IMR-90 (cell line): ENCODE measurements at regions not wholly inside any gene's neighbourhood (a gene's known extent, or its start where the extent isn't known, plus 50 kb on each side); places are given as distances from the start of the nearest gene placed in this dataset.

Source experiments
- ATAC-seq: fragments of 200-7000 bp; cut with Tn5 transposase; 2 replicates; pipeline ENCODE4 v1.9.1; 2020; ENCODE audit warnings: low read depth, mild to moderate bottlenecking, moderate library complexity
- BruUV-seq: library from RNA; stranded (reverse); fragments of 400-500 nt; replicated peaks from 2 replicates; lab custom pipeline; 2021; lab: Mats Ljungman, UMichigan
- CTCF ChIA-PET: fragments of 300-600 bp; formaldehyde crosslinking; extraction: SDS; loops from one replicate; lab custom pipeline; 2021; ENCODE audit warnings: antibody characterized with exemption; lab: Yijun Ruan, JAX
- POLR2A ChIA-PET: fragments of 300-600 bp; sonication (Branson Sonifier 250); formaldehyde crosslinking; loops from one replicate; lab custom pipeline; 2022; ENCODE audit warnings: antibody characterized with exemption; ENCODE audit not compliant: unreplicated experiment; lab: Charles Lee
- DNase-seq: peaks from one replicate; pipeline ENCODE4 v3.0.0; 2013
- H2AFZ ChIP-seq: replicated peaks from 2 replicates; pipeline ENCODE3; 2013; ENCODE audit warnings: low read length, mild to moderate bottlenecking; ENCODE audit not compliant: poor library complexity
- H2AK5ac ChIP-seq: 2 replicates; pipeline ENCODE4 v1.6.1; 2013; ENCODE audit warnings: low read depth, low read length, inconsistent platforms
- H2AK9ac ChIP-seq: replicated peaks from 2 replicates; pipeline ENCODE3; 2013; ENCODE audit warnings: mild to moderate bottlenecking, low read depth, low read length, moderate library complexity; ENCODE audit not compliant: poor library complexity
- H2BK120ac ChIP-seq: 2 replicates; pipeline ENCODE4 v1.6.1; 2013; ENCODE audit warnings: low read depth, low read length, inconsistent platforms
- H2BK15ac ChIP-seq: 3 replicates; pipeline ENCODE4 v1.6.1; 2013; ENCODE audit warnings: low read depth, low read length, inconsistent platforms
- H2BK20ac ChIP-seq: 2 replicates; pipeline ENCODE4 v1.6.1; 2013; ENCODE audit warnings: low read depth, mild to moderate bottlenecking, inconsistent platforms, low read length, moderate library complexity
- H2BK5ac ChIP-seq: 2 replicates; pipeline ENCODE4 v1.6.1; 2013; ENCODE audit warnings: mild to moderate bottlenecking, low read depth, low read length, inconsistent platforms; ENCODE audit not compliant: poor library complexity, severe bottlenecking
- H3K14ac ChIP-seq: replicated peaks from 2 replicates; pipeline ENCODE4 v1.6.1; 2013; ENCODE audit warnings: low read depth, low read length, inconsistent platforms
- H3K18ac ChIP-seq: 2 replicates; pipeline ENCODE4 v1.6.1; 2013; ENCODE audit warnings: low read depth, low read length, control low read depth
- H3K23ac ChIP-seq: 2 replicates; pipeline ENCODE4 v1.6.1; 2013; ENCODE audit warnings: low read depth, low read length, inconsistent platforms
- H3K27ac ChIP-seq: 2 replicates; pipeline ENCODE4 v1.5.1; 2013; ENCODE audit warnings: mild to moderate bottlenecking, control low read depth, low read length; ENCODE audit not compliant: insufficient read depth
- H3K27me3 ChIP-seq: 2 replicates; pipeline ENCODE4 v1.6.1; 2013; ENCODE audit warnings: low read length; ENCODE audit not compliant: control insufficient read depth, insufficient read depth
- H3K36me3 ChIP-seq: 2 replicates; pipeline ENCODE4 v1.6.1; 2013; ENCODE audit warnings: low read length, mixed read lengths; ENCODE audit not compliant: control insufficient read depth, insufficient read depth
- H3K4ac ChIP-seq: 2 replicates; pipeline ENCODE4 v1.6.1; 2013; ENCODE audit warnings: low read depth, low read length, inconsistent platforms
- H3K4me1 ChIP-seq: 2 replicates; pipeline ENCODE4 v1.6.1; 2013; ENCODE audit warnings: low read length, mixed read lengths; ENCODE audit not compliant: control insufficient read depth, insufficient read depth
- H3K4me2 ChIP-seq: 2 replicates; pipeline ENCODE4 v1.6.1; 2013; ENCODE audit warnings: low read depth, mild to moderate bottlenecking, control low read depth, low read length, moderate library complexity
- H3K4me3 ChIP-seq: 2 replicates; pipeline ENCODE4 v1.5.1; 2013; ENCODE audit warnings: low read depth, mild to moderate bottlenecking, control low read depth, low read length, moderate library complexity; ENCODE audit not compliant: insufficient read depth
- H3K56ac ChIP-seq: 2 replicates; pipeline ENCODE4 v1.6.1; 2013; ENCODE audit warnings: low read length, inconsistent platforms; ENCODE audit not compliant: insufficient read depth; ENCODE audit errors: extremely low read depth
- H3K79me1 ChIP-seq, 2 experiments: 2 replicates each; pipeline ENCODE4 v1.6.1; 2013; ENCODE audit warnings: low read length in 2 of 2, inconsistent platforms in 1 of 2, low read depth in 1 of 2
- H3K9ac ChIP-seq: 2 replicates; pipeline ENCODE4 v1.6.1; 2013; ENCODE audit warnings: low read depth, low read length, control low read depth
- H3K9me1 ChIP-seq: 2 replicates; pipeline ENCODE4 v1.6.1; 2013; ENCODE audit warnings: low read length, inconsistent platforms; ENCODE audit not compliant: insufficient read depth
- H3K9me3 ChIP-seq: 2 replicates; pipeline ENCODE4 v1.6.1; 2013; ENCODE audit warnings: low read length; ENCODE audit not compliant: control insufficient read depth, insufficient read depth
- H4K20me1 ChIP-seq: 2 replicates; pipeline ENCODE4 v1.6.1; 2013; ENCODE audit warnings: low read length, inconsistent platforms; ENCODE audit not compliant: insufficient read depth
- H4K5ac ChIP-seq: 2 replicates; pipeline ENCODE4 v1.6.1; 2013; ENCODE audit warnings: mild to moderate bottlenecking, low read depth, low read length, control low read depth
- H4K8ac ChIP-seq, 2 experiments: 2 replicates each; pipeline ENCODE4 v1.6.1; 2013; ENCODE audit warnings: low read depth in 2 of 2, low read length in 2 of 2, control low read depth in 1 of 2, inconsistent platforms in 1 of 2
- H4K91ac ChIP-seq: 2 replicates; pipeline ENCODE4 v1.6.1; 2013; ENCODE audit warnings: low read depth, low read length, inconsistent platforms; ENCODE audit not compliant: insufficient read depth
- BHLHE40 ChIP-seq: fragments of 150-350 bp; IDR thresholded peaks from 2 replicates; pipeline ENCODE4 v1.6.1; 2016; ENCODE audit warnings: mild to moderate bottlenecking, low read depth, low read length
- FOS ChIP-seq: fragments of 150-350 bp; IDR thresholded peaks from 2 replicates; pipeline ENCODE4 v1.6.1; 2016; ENCODE audit warnings: low read depth, low read length
- USF2 ChIP-seq: fragments of 150-350 bp; IDR thresholded peaks from 2 replicates; pipeline ENCODE4 v1.6.1; 2017; ENCODE audit warnings: mild to moderate bottlenecking, antibody characterized with exemption, low read length, low read depth
- WGBS, 2 experiments: methylation state at CpG; one replicate each; pipeline versions ENCODE4 v1.1.5 to v1.1.7; 2013; ENCODE audit warnings: missing lambda C conversion rate in 2 of 2; ENCODE audit not compliant: insufficient read length in 1 of 2; ENCODE audit errors: extremely low coverage in 2 of 2; 5-methylcytosine and 5-hydroxymethylcytosine counted together
- dilution Hi-C: fragments of 300-500 bp; cut with HindIII; formaldehyde crosslinking; loops from one replicate; pipeline ENCODE4 v1.14.3; 2018; ENCODE audit warnings: low sequenced_read_pairs; ENCODE audit not compliant: unreplicated experiment
- in situ Hi-C: fragments of 300-500 bp; cut with MboI; formaldehyde crosslinking; loops from 3 replicates; pipeline ENCODE4 v1.14.3; 2019; ENCODE audit warnings: low sequenced_read_pairs, inconsistent platforms, mixed read lengths
- intact Hi-C: fragments of 100-400 bp; cut with micrococcal nuclease; formaldehyde crosslinking; loops from 2 replicates; pipeline ENCODE4 v1.10.0; 2022

GRCh38 chr6:958488-958887 lies 265.5 kb upstream of the EXOC2 start:
- dilution Hi-C loops (no loop called here), intact Hi-C loops (no loop called here), in situ Hi-C loops (no loop called here)
- H3K4ac ChIP-seq, result no peak overlapping the region
- no peaks in the 10 kb centered on the region for H3K9me3 ChIP-seq
- H2AFZ ChIP-seq, result no peak overlapping the region
- H4K91ac ChIP-seq, result no peak overlapping the region
- H4K20me1 ChIP-seq, result no peaks in the 10 kb centered on the region
- H3K27ac ChIP-seq, result no peak overlapping the region
- H3K56ac ChIP-seq, result no peak overlapping the region
- CTCF ChIA-PET, result interaction anchor here (0.6 kb wide), 1 partner anchor 1887 kb away, joined by 5 read pairs; no protein-coding TSS in a partner anchor
- no peak overlapping the region for H2BK5ac ChIP-seq
- no peak for TF ChIP-seq USF2
- peak; percentile 88 for TF ChIP-seq BHLHE40
- peak; percentile 59; the same call in 1 of the 2 replicates for TF ChIP-seq FOS
- no peaks in the 10 kb centered on the region for H3K79me1 ChIP-seq
- no peak overlapping the region for H2AK9ac ChIP-seq
- ATAC-seq (peak; percentile 90), DNase-seq (peak; percentile 89)
- no CpG with 5 or more reads among the region's 5 CpGs for WGBS, 2 experiments
- H3K18ac ChIP-seq, result no peak overlapping the region
- H3K9ac ChIP-seq, result no peak overlapping the region
- no peak overlapping the region for H2BK120ac ChIP-seq
- H4K5ac ChIP-seq, result no peak overlapping the region
- H3K27me3 ChIP-seq, result no peaks in the 10 kb centered on the region; the same call in 1 of the 2 replicates
- H3K14ac ChIP-seq, result no peak overlapping the region
- no peak overlapping the region for H2AK5ac ChIP-seq
- H4K8ac ChIP-seq, result no peak overlapping the region
- H3K23ac ChIP-seq, result no peak overlapping the region
- no peaks in the 10 kb centered on the region for H3K4me1 ChIP-seq
- BruUV-seq, result no TSS peak
- H3K36me3 ChIP-seq, result no peaks in the 10 kb centered on the region
- no peak overlapping the region for H3K4me3 ChIP-seq
- POLR2A ChIA-PET, result interaction anchor here (0.6 kb wide), 1 partner anchor 75 kb away, joined by 3 read pairs; no protein-coding TSS in a partner anchor
- no peaks in the 10 kb centered on the region; the same call in 1 of the 2 replicates for H3K9me1 ChIP-seq
- no peak overlapping the region for H3K4me2 ChIP-seq
- peak overlapping the region; percentile 77; the same call in 1 of the 2 replicates for H2BK20ac ChIP-seq
- H2BK15ac ChIP-seq, result no peak overlapping the region
